ENCODE measurements at regions not wholly inside any gene's neighbourhood (a gene's known extent, or its start where the extent isn't known, plus 50 kb on each side); places are given as distances from the start of the nearest gene placed in this dataset.
"Not testable (repeated sequence)": the region's sequence is repeated elsewhere in the genome, so short reads cannot be mapped to it uniquely, and the experiment has no call there.

- DNase-seq: no peak
Measured at GRCh38 chr15:78708713-78709260, 67.8 kb upstream of the CHRNB4 start.

GRCh38 chr15:78706481-78707235 is 65.6 kb upstream of the CHRNB4 start:
- not testable (repeated sequence) for DNase-seq

- DNase-seq: peak; percentile 53
Measured at GRCh38 chr15:78703334-78704056, 62.5 kb upstream of the CHRNB4 start.

- DNase-seq: no peak
Measured at GRCh38 chr15:78702609-78703333, 61.8 kb upstream of the CHRNB4 start.

GRCh38 chr15:78697449-78697848 is 56.4 kb upstream of the CHRNB4 start:
- no peak for DNase-seq

- DNase-seq: no peak
Measured at GRCh38 chr15:78696436-78696835, 55.4 kb upstream of the CHRNB4 start.

GRCh38 chr15:78695854-78696253 is 54.8 kb upstream of the CHRNB4 start:
- no peak for DNase-seq

GRCh38 chr15:78695046-78695671 is 54.1 kb upstream of the CHRNB4 start:
- no peak for DNase-seq

- DNase-seq: no peak
Measured at GRCh38 chr15:78691851-78692421, 50.9 kb upstream of the CHRNB4 start.

- DNase-seq: no peak
Measured at GRCh38 chr15:78691167-78691850, 50.3 kb upstream of the CHRNB4 start.

Data from NCI-H345 (cell line).